ENCODE measurements at regions not wholly inside any gene's neighbourhood (a gene's known extent, or its start where the extent isn't known, plus 50 kb on each side); places are given as distances from the start of the nearest gene placed in this dataset.

DNA sequence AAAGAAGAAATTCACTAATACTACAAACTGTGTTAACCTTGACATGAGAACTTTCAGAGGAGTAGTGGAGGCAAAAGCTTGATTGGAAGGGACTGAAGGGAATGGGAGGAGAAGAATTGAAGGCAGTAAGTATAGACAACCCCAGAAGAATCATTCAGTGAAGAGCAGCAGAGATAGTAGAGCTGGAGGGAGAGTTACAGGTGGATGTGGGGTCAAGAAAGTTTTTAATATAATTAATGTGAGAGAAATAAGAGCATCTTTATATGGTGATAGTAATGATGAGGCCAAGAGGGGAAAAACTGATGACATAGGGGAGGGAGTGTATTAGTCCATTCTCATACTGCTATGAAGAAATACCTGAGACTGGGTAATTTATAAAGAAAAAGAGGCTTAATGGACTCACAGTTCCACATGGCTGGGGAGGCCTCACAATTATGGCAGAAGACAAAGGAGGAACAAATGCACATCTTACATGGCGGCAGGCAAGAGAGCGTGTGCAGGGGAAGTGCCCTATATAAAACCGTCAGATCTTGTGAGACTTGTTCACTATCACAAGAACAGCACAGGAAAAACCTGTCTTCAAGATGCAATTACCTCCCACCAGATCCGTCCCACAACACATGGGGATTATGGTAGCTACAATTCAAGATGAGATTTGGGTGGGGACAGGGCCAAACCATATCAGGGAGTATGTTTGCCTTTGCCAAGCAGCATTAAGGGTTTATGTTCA lies 88.3 kb upstream of the PIK3CG start:
- Histone ChIP-seq H3K4me2 (no peak overlapping the region), H2AFZ (no peak overlapping the region), H3K4me1 (ENCODE audit: insufficient read depth) (peaks cover 3% of the 10 kb centered on the region), H3K79me2 (no peaks in the 10 kb centered on the region), H3K9me3 (ENCODE audit: low read depth) (no peaks in the 10 kb centered on the region), H3K36me3 (replicated peaks; ENCODE audit: insufficient read depth, low read depth) (no peaks in the 10 kb centered on the region), H4K20me1 (ENCODE audit: insufficient read depth, poor library complexity, severe bottlenecking) (no peaks in the 10 kb centered on the region), H3K4me3 (no peak overlapping the region), H3K27me3 (no peaks in the 10 kb centered on the region), H3K9me2 (replicated peaks; ENCODE audit: insufficient read depth) (no peaks in the 10 kb centered on the region), H3K27ac (no peak overlapping the region)
- TF ChIP-seq EZH2phosphoT487 (IDR thresholded peaks at IDR 0.05; ENCODE audit: low read depth, severe bottlenecking, unreplicated experiment) (no peak), EZH2 (IDR thresholded peaks at IDR 0.05; ENCODE audit: borderline replicate concordance) (no peak)
- TF ChIP-seq, protein P1, sequence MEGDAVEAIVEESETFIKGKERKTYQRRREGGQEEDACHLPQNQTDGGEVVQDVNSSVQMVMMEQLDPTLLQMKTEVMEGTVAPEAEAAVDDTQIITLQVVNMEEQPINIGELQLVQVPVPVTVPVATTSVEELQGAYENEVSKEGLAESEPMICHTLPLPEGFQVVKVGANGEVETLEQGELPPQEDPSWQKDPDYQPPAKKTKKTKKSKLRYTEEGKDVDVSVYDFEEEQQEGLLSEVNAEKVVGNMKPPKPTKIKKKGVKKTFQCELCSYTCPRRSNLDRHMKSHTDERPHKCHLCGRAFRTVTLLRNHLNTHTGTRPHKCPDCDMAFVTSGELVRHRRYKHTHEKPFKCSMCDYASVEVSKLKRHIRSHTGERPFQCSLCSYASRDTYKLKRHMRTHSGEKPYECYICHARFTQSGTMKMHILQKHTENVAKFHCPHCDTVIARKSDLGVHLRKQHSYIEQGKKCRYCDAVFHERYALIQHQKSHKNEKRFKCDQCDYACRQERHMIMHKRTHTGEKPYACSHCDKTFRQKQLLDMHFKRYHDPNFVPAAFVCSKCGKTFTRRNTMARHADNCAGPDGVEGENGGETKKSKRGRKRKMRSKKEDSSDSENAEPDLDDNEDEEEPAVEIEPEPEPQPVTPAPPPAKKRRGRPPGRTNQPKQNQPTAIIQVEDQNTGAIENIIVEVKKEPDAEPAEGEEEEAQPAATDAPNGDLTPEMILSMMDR (IDR thresholded peaks at IDR 0.05; ENCODE audit: poor library complexity): no peak
- no peak for DNase-seq (ENCODE audit: low spot score)
- 89% methylated on average over 4 of the region's 4 CpGs for WGBS (ENCODE audit: low lambda C conversion rate, missing lambda C conversion rate)

- H3K4me3 ChIP-seq: no peak overlapping the region
- no peaks in the 10 kb centered on the region for H3K36me3 ChIP-seq (replicated peaks; ENCODE audit: insufficient read depth, low read depth)
- H3K27me3 ChIP-seq: no peaks in the 10 kb centered on the region
- no peaks in the 10 kb centered on the region for H4K20me1 ChIP-seq (ENCODE audit: insufficient read depth, poor library complexity, severe bottlenecking)
- no peaks in the 10 kb centered on the region for H3K9me3 ChIP-seq (ENCODE audit: low read depth)
- no peak overlapping the region for H2AFZ ChIP-seq
- whole genome bisulfite sequencing (ENCODE audit: low lambda C conversion rate, missing lambda C conversion rate): 89% methylated on average over 7 of the region's 7 CpGs
- no peaks in the 10 kb centered on the region for H3K9me2 ChIP-seq (replicated peaks; ENCODE audit: insufficient read depth)
- H3K4me1 ChIP-seq (ENCODE audit: insufficient read depth): peaks cover 3% of the 10 kb centered on the region
- DNase-seq (ENCODE audit: low spot score): no peak
- TF ChIP-seq, protein P1 (IDR thresholded peaks at IDR 0.05; ENCODE audit: poor library complexity): no peak
- H3K79me2 ChIP-seq: no peaks in the 10 kb centered on the region
- H3K4me2 ChIP-seq: no peak overlapping the region
- no peak overlapping the region for H3K27ac ChIP-seq
These were observed 87.3 kb upstream of the PIK3CG start for GRCh38 chr7:106777674-106778299.

GRCh38 chr7:106778656-106779250 lies 86.3 kb upstream of the PIK3CG start:
- Histone ChIP-seq H3K27me3 (no peaks in the 10 kb centered on the region), H3K27ac (no peak overlapping the region), H3K4me1 (ENCODE audit: insufficient read depth) (peaks cover 3% of the 10 kb centered on the region), H2AFZ (no peak overlapping the region), H3K79me2 (no peaks in the 10 kb centered on the region), H3K36me3 (replicated peaks; ENCODE audit: insufficient read depth, low read depth) (no peaks in the 10 kb centered on the region), H3K4me3 (no peak overlapping the region), H3K9me3 (ENCODE audit: low read depth) (no peaks in the 10 kb centered on the region), H4K20me1 (ENCODE audit: insufficient read depth, poor library complexity, severe bottlenecking) (no peaks in the 10 kb centered on the region), H3K4me2 (no peak overlapping the region), H3K9me2 (replicated peaks; ENCODE audit: insufficient read depth) (no peaks in the 10 kb centered on the region)
- DNase-seq (ENCODE audit: low spot score): no peak
- 89% methylated on average over 2 of the region's 2 CpGs for WGBS (ENCODE audit: low lambda C conversion rate, missing lambda C conversion rate)
- no peak for TF ChIP-seq EZH2phosphoT487 (IDR thresholded peaks at IDR 0.05; ENCODE audit: low read depth, severe bottlenecking, unreplicated experiment)
- TF ChIP-seq EZH2 (IDR thresholded peaks at IDR 0.05; ENCODE audit: borderline replicate concordance): no peak
- TF ChIP-seq, protein P1 (IDR thresholded peaks at IDR 0.05; ENCODE audit: poor library complexity): no peak
